KMS-11 (cell line): ENCODE measurements at regions not wholly inside any gene's neighbourhood (a gene's known extent, or its start where the extent isn't known, plus 50 kb on each side); places are given as distances from the start of the nearest gene placed in this dataset.
"Not testable (repeated sequence)": the region's sequence is repeated elsewhere in the genome, so short reads cannot be mapped to it uniquely, and the experiment has no call there.

Source experiments
- H2AFZ ChIP-seq: fragments of 200-600 bp; sonication (generic); 2 replicates; pipeline ENCODE4 v1.6.1; 2016; ENCODE audit warnings: antibody characterized with exemption, mixed run types, low read depth
- H3K27ac ChIP-seq: fragments of 200-600 bp; sonication (generic); 2 replicates; pipeline ENCODE4 v1.6.1; 2016; ENCODE audit warnings: mild to moderate bottlenecking, mixed run types
- H3K27me3 ChIP-seq: fragments of 200-600 bp; sonication (generic); 2 replicates; pipeline ENCODE4 v1.6.1; 2017; ENCODE audit warnings: mild to moderate bottlenecking, low read depth, mixed run types, moderate library complexity; ENCODE audit not compliant: insufficient read depth
- H3K36me3 ChIP-seq: fragments of 200-600 bp; sonication (generic); 2 replicates; pipeline ENCODE4 v1.6.1; 2017; ENCODE audit warnings: mild to moderate bottlenecking, mixed run types; ENCODE audit not compliant: insufficient read depth
- H3K4me1 ChIP-seq: fragments of 200-600 bp; sonication (generic); 2 replicates; pipeline ENCODE4 v1.6.1; 2016; ENCODE audit warnings: mild to moderate bottlenecking, low read depth, mixed run types; ENCODE audit not compliant: poor library complexity, severe bottlenecking
- H3K4me2 ChIP-seq: fragments of 200-600 bp; sonication (generic); 2 replicates; pipeline ENCODE4 v1.7.0; 2016; ENCODE audit warnings: mild to moderate bottlenecking, mixed run types
- H3K4me3 ChIP-seq: fragments of 200-600 bp; sonication (generic); IDR thresholded peaks from 2 replicates; pipeline ENCODE4 v1.6.1; 2017; ENCODE audit warnings: low read depth, low read length, mixed read lengths; ENCODE audit not compliant: insufficient read depth
- H3K79me2 ChIP-seq: fragments of 200-600 bp; sonication (generic); 2 replicates; pipeline ENCODE4 v1.6.1; 2016; ENCODE audit warnings: low read depth, mixed run types; ENCODE audit not compliant: insufficient read depth
- H3K9ac ChIP-seq: fragments of 200-600 bp; sonication (generic); 2 replicates; pipeline ENCODE4 v1.6.1; 2016; ENCODE audit warnings: mild to moderate bottlenecking, mixed run types
- H4K20me1 ChIP-seq: fragments of 200-600 bp; sonication (generic); 2 replicates; pipeline ENCODE4 v1.6.1; 2016; ENCODE audit warnings: mild to moderate bottlenecking, mixed run types; ENCODE audit not compliant: insufficient read depth

DNA sequence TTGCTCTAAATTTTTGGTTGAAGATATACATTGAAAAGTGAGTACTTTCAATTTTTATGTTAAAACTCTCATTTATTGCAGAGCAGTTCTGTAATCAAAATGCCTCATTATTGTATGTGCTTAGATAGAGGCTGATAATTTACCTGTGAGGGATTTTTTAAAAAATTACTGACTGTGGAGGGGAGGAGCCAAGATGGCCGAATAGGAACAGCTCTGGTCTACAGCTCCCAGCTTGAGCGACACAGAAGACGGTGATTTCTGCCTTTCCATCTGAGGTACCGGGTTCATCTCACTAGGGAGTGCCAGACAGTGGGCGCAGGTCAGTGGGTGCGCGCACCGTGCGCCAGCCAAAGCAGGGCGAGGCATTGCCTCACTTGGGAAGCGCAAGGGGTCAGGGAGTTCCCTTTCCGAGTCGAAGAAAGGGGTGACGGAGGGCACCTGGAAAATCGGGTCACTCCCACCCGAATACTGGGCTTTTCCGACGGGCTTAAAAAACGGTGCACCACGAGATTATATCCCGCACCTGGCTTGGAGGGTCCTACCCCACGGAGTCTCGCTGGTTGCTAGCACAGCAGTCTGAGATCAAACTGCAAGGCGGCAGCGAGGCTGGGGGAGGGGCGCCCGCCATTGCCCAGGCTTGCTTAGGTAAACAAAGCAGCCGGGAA, 89.4 kb downstream of the DDX11 start:
- not testable (repeated sequence) for H3K9ac ChIP-seq, H3K36me3 ChIP-seq, H3K27ac ChIP-seq, H3K4me2 ChIP-seq, H2AFZ ChIP-seq, H3K27me3 ChIP-seq, H3K4me3 ChIP-seq, H4K20me1 ChIP-seq, H3K79me2 ChIP-seq, H3K4me1 ChIP-seq

DNA sequence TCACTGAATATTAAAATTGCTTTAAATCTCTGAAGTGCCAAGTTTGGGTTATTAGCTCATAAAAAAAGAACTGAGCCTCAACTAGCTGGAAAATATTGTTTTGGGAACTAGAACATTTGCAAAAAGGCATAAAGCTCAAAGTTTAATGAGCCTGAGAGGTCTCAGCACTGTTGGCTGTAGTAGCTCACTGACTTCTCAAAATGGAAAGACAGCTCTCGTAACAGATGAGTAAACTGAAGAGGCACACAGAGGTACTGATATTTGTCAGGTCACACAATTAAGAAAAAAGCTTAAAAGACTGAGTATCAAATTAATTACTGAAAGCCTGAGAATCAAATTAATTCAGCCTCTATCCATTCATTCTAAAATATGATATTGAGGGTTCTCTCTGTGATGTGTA, 100.6 kb downstream of the DDX11 start:
- not testable (repeated sequence) for H4K20me1 ChIP-seq, H3K27ac ChIP-seq, H3K4me2 ChIP-seq, H3K4me3 ChIP-seq, H3K27me3 ChIP-seq, H3K36me3 ChIP-seq, H3K9ac ChIP-seq, H3K79me2 ChIP-seq, H2AFZ ChIP-seq
- peaks cover 11% of the 10 kb centered on the region for H3K4me1 ChIP-seq

DNA sequence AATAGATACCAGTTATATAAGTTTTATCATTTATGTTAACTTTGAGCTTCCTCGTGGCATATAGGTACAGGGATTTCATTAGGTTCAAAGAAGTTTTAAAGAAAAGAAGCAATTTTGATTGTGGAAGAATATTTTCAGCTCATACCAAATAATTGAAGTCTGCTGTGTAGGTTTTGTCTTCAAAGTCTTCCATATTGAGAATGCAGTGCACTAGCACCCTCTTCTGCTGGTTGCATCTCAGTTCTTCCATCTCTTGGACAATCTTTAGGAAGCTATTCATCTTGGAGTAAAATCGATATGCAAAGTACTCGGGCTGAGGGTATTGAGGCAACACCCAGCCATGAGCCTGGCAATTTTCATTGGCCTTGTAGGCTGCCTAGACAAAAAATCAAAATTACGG, 103.9 kb downstream of the DDX11 start:
- not testable (repeated sequence) for H3K9ac ChIP-seq

DNA sequence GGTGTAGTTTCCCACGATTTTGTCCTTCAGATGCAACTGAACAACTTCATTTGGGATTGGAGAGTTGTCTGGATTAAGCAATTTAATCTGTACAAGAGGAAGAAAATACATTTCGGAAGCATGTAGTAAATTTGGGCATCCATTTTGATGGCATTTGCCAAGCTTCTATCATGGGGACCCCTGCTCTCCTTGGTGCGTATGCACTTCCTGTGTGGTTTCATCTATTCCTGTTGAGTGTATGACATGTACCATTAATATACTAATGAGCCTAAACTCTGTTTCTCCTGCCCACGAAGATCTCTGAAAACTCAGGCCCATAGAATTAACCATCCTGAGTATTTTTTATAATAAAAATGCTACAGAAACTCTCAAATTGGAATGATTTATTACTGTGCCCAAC, 105.2 kb downstream of the DDX11 start:
- H4K20me1 ChIP-seq, H3K27me3 ChIP-seq, H3K79me2 ChIP-seq, H3K9ac ChIP-seq, H3K36me3 ChIP-seq, H2AFZ ChIP-seq, H3K4me3 ChIP-seq, H3K4me2 ChIP-seq, H3K27ac ChIP-seq: not testable (repeated sequence)
- H3K4me1 ChIP-seq: peaks cover 50% of the 10 kb centered on the region

More for the DNA sequence above, 103.9 kb downstream of the DDX11 start:
- not testable (repeated sequence) for H3K79me2 ChIP-seq, H3K4me3 ChIP-seq, H3K36me3 ChIP-seq, H3K27ac ChIP-seq, H3K27me3 ChIP-seq, H4K20me1 ChIP-seq, H2AFZ ChIP-seq, H3K4me2 ChIP-seq
- peaks cover 36% of the 10 kb centered on the region for H3K4me1 ChIP-seq

DNA sequence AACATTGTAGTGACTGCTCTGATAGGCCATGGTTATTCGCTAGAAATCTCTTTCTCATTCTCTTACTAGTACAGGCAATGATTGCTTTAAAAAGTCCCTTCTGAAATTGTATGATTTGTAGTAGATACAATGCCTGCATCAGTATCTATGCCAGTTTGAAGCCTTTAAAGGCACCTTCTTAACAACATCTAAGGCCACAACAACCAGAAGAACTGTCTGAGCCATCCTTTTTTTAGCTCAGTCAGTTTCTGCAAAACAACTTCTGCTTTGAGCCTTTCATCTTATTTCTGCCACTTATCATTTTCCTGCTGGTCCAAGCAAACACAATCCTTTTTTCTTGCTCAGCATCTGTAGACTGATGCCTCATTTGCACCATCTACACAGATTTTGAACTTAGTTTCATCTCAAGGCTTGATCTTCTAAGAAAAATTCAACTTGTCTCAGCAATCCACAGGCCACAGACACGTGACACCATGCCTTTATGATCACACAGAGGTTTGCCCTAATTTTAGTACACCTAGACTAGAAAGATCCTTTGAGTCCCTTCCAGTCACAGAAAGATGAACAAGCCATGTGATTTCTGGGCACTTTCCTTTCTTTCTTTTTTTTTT, 106.1 kb downstream of the DDX11 start:
- H3K27ac ChIP-seq: peak overlapping the region; percentile 64

DNA sequence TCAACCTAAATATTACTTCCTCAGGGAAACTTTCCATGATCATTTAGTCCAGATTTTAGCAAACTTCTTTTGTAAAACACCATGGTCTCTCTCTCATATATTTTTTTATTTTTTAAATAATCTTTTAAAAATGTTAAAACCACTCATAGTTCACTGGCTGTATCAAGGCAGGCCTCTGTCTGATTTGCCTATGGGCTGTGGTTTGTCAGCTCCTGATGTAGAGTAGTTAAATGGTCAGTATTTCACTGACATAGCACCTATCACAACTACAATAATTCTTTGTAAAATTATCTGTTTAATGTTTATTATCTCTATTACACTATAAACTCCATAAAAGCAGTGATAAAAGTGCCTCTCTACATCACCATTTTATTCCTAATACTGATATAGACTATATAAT, 108.9 kb downstream of the DDX11 start:
- not testable (repeated sequence) for H3K9ac ChIP-seq, H3K27me3 ChIP-seq, H3K4me3 ChIP-seq, H3K36me3 ChIP-seq, H2AFZ ChIP-seq, H4K20me1 ChIP-seq, H3K79me2 ChIP-seq
- Histone ChIP-seq H3K27ac (peak overlapping the region; percentile 26; the same call in 1 of the 2 replicates), H3K4me2 (peak overlapping the region; percentile 54), H3K4me1 (peaks cover 53% of the 10 kb centered on the region)

More for the DNA sequence above, 106.1 kb downstream of the DDX11 start:
- not testable (repeated sequence) for H3K4me3 ChIP-seq, H4K20me1 ChIP-seq, H3K79me2 ChIP-seq, H3K36me3 ChIP-seq, H3K9ac ChIP-seq, H3K27me3 ChIP-seq
- Histone ChIP-seq H3K4me1 (peaks cover 53% of the 10 kb centered on the region), H2AFZ (peak overlapping the region; percentile 69), H3K4me2 (peak overlapping the region; percentile 52)

DNA sequence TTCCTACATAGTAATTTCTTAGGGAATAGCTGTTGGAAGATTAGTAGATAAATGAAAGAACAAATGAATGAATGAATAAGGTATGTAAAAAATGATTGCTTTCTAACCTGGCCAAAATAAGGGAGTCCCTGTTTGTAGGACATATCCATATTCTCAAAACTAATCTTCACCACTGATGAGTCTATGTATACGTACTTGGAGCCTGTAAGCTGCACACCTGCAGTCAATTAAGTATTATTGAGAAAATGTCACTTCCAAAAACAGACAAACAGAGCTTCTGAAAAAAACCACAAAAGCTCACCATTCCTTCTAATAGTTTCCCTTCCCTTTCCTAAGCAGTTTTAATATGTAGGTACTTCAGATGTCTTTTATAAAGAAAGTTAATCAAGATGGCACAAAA, 109.4 kb downstream of the DDX11 start:
- Histone ChIP-seq H3K4me2 (peak overlapping the region; percentile 39; the same call in 1 of the 2 replicates), H3K4me1 (peaks cover 53% of the 10 kb centered on the region)
- H4K20me1 ChIP-seq, H3K27ac ChIP-seq, H3K4me3 ChIP-seq, H3K79me2 ChIP-seq, H2AFZ ChIP-seq, H3K9ac ChIP-seq, H3K27me3 ChIP-seq, H3K36me3 ChIP-seq: not testable (repeated sequence)

DNA sequence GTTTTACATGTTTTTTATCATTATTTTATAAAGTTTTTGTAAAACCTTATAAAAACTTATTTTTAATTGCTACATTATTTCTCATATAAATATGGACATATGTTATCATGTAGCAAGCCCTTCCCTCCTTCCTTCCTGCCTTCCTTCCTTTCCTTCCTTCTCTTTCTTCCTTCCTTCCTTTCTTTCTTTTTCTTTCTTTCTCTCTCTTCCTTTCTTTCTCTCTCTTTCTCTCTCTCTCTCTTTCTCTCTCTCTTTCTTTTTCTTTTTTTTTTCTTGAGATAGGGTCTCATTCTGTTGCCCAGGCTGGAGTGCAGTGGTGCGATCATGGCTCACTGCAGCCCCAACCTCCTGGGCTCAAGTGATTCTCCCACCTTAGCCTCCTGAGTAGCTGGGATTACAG, 110.2 kb downstream of the DDX11 start:
- H4K20me1 ChIP-seq, H3K4me3 ChIP-seq, H2AFZ ChIP-seq, H3K27me3 ChIP-seq, H3K27ac ChIP-seq, H3K36me3 ChIP-seq, H3K9ac ChIP-seq, H3K79me2 ChIP-seq: not testable (repeated sequence)
- Histone ChIP-seq H3K4me1 (peaks cover 46% of the 10 kb centered on the region), H3K4me2 (peak overlapping the region; percentile 9; the same call in 1 of the 2 replicates)

DNA sequence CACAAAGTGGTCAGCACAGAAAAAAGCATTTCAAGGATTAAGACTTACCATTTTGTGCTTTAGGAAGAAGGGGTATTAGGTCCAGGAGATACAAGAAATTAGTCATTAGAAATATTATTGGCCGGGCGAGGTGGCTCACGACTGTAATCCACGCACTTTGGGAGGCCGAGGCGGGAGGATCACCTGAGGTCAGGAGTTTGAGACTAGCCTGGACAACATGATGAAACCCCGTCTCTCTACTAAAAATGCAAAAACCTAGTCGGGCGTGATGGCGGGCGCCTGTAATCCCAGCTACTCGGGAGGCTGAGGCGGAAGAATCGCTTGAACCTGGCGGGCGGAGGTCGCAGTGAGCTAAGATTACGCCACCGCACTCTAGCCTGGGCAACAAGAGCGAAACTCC, 111.0 kb downstream of the DDX11 start:
- not testable (repeated sequence) for H3K27ac ChIP-seq, H3K36me3 ChIP-seq, H2AFZ ChIP-seq, H3K9ac ChIP-seq, H3K4me3 ChIP-seq, H4K20me1 ChIP-seq, H3K4me2 ChIP-seq, H3K27me3 ChIP-seq, H3K79me2 ChIP-seq
- peaks cover 38% of the 10 kb centered on the region for H3K4me1 ChIP-seq

DNA sequence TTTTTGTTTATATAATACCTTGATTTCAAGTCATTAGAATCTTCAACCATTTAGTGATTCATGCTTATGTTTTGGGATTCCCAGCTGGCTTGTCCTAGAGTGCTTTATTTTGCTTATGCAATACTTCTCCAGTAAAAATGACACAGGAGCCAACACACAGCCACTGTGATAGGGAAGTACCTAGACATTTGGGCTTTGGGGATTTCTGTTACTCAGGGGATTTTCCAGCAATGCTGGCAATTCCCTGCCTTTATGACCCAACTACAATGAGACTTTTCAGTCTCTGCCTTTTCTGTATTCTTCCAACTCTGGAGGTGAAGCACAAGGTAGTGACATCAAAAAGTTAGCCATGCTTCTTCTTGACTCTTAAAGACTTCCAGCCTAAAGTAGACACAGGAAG, 119.0 kb downstream of the DDX11 start:
- not testable (repeated sequence) for H3K79me2 ChIP-seq, H3K36me3 ChIP-seq, H2AFZ ChIP-seq, H3K4me2 ChIP-seq, H3K27me3 ChIP-seq, H3K27ac ChIP-seq, H3K4me1 ChIP-seq, H3K4me3 ChIP-seq, H4K20me1 ChIP-seq, H3K9ac ChIP-seq
